AG04449 (cell line): ENCODE measurements at regions not wholly inside any gene's neighbourhood (a gene's known extent, or its start where the extent isn't known, plus 50 kb on each side); places are given as distances from the start of the nearest gene placed in this dataset.

ENCODE experiments used
- CTCF ChIA-PET: fragments of 350-600 bp; formaldehyde crosslinking; extraction: SDS; loops from one replicate; lab custom pipeline; 2021; ENCODE audit warnings: antibody characterized with exemption; lab: Yijun Ruan, JAX
- POLR2A ChIA-PET: fragments of 400-600, 350-600 bp; formaldehyde crosslinking; extraction: SDS; loops from one replicate; lab custom pipeline; 2020; ENCODE audit warnings: antibody characterized with exemption, inconsistent platforms; lab: Yijun Ruan, JAX
- DNase-seq: peaks from one replicate; pipeline ENCODE4 v3.0.0-alpha.2; 2010; ENCODE audit warnings: low read depth, low spot score
- H3K4me3 ChIP-seq: 2 replicates; pipeline ENCODE4 v1.5.1; 2011; ENCODE audit warnings: low read depth, mild to moderate bottlenecking, control low read depth, low read length
- CTCF ChIP-seq: IDR thresholded peaks from one replicate; pipeline ENCODE4 v1.5.1; 2011; ENCODE audit warnings: mild to moderate bottlenecking, moderate library complexity, low read length, control low read depth, inconsistent platforms; ENCODE audit not compliant: insufficient read depth; ENCODE audit errors: missing control alignments

DNA sequence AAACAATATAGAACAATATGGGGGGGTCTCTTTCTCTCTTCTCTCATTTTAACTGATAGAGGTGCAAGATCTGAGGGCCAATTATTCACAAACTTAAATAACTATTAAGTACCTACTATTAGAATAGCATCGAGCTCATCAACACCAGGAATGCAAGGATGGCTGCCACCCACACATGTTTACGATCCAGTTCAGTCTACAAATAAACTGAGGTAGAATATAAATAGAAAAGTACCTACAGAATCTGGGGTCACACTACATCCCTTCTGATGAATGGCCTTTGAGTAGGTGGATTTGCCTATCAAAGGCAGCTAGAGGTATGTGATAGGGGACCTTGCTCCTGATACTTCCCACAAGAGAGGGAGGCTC is 91.8 kb upstream of the ZNF366 start:
- CTCF ChIA-PET: interaction anchor here (1.5 to 6.6 kb wide), 2 partner anchors 12 to 220 kb away, joined by 3 to 51 read pairs; no protein-coding TSS in a partner anchor
- no peak for TF ChIP-seq CTCF
- DNase-seq: no peak
- no peak overlapping the region for H3K4me3 ChIP-seq
- POLR2A ChIA-PET: interaction anchor here (1.1 kb wide), 1 partner anchor 220 kb away, joined by 4 read pairs; no protein-coding TSS in a partner anchor

- TF ChIP-seq CTCF: no peak
- CTCF ChIA-PET: interaction anchor here (1.5 to 6.6 kb wide), 3 partner anchors 12 to 232 kb away, joined by 3 to 51 read pairs (median 5); no protein-coding TSS in a partner anchor
- no peak overlapping the region for H3K4me3 ChIP-seq
- POLR2A ChIA-PET: interaction anchor here (1.1 kb wide), 1 partner anchor 221 kb away, joined by 4 read pairs; no protein-coding TSS in a partner anchor
- no peak for DNase-seq
Observed at GRCh38 chr5:72598401-72599064, 91.3 kb upstream of the ZNF366 start.

DNA sequence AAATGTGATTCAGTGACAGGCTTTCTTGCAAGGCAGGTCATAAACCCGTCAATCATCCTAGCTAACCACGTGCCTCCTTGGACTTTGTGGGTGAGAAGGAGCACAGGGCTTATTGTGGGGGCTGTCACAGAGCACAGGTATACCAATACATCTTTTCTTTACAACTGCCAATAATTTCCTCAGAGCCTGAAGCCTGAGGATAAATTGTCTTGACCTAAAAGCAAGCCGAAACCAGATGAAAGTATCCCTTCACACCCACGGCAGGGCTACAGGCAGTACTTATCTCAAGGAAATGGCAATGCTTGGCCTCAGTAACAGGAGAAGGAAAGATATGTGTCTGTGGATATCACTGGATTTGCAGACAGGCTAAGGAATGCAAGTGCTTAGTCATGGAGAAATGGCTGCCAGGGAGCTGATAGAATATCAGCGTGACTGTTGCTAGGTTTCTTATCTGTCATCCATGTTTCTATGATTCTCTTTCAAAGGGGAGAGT is 90.3 kb upstream of the ZNF366 start:
- POLR2A ChIA-PET: no interaction called here
- CTCF ChIA-PET: interaction anchor here (1.5 to 6.6 kb wide), 2 partner anchors 13 to 231 kb away, joined by 5 to 51 read pairs; no protein-coding TSS in a partner anchor
- H3K4me3 ChIP-seq: no peak overlapping the region; the same call in 1 of the 2 replicates
- TF ChIP-seq CTCF: no peak
- DNase-seq: peak; percentile 84

DNA sequence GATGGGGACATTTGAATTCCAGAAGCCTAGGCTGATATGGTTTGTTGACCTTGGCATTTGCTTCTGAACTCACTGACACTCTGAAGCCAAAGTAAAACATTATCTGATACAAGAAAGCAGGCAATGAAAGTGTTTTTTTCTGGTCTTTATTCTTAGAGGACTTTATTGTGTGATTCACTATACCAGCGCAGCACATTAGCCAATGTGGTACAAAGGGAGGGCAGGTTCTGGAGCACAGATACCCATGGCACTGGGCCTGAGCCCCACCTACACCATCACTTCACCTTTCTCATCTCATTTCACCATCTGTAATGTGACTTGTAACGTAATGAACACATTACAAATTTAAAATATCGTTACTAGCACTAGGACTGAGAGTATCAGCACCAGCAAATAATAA is 89.7 kb upstream of the ZNF366 start:
- ChIA-PET POLR2A (no interaction called here), CTCF (interaction anchor here (1.5 kb wide), 1 partner anchor 231 kb away, joined by 5 read pairs; no protein-coding TSS in a partner anchor)
- TF ChIP-seq CTCF: no peak
- H3K4me3 ChIP-seq: no peak overlapping the region
- no peak for DNase-seq

DNA sequence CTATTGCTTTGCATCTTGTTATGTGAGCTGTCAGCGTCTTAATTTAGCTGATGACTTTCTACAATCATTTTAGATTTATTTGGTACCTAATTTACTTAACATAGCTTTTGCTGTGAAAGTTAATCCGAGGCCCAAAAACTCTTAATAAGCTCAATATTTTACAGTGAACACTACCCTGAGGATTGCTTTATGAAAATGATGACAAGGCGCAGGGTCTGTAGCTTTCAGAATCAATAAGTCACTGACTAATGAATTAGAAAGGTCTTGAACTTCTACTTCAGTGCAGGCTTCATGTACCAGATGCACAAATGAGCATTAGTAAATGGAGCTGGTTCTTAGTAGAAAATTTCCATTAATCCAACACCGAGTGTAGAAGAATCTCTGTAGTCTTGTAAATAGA is 81.4 kb upstream of the ZNF366 start:
- DNase-seq: no peak
- no peak for TF ChIP-seq CTCF
- H3K4me3 ChIP-seq: no peak overlapping the region
- POLR2A ChIA-PET: no interaction called here
- CTCF ChIA-PET: interaction anchor here (1.1 to 1.8 kb wide), 5 partner anchors 20 to 223 kb away, joined by 3 to 4 read pairs (median 3); no protein-coding TSS in a partner anchor

- no peak for DNase-seq
- CTCF ChIA-PET: interaction anchor here (0.8 to 1.4 kb wide), 4 partner anchors 22 to 222 kb away, joined by 3 to 4 read pairs (median 3); no protein-coding TSS in a partner anchor
- H3K4me3 ChIP-seq: no peak overlapping the region
- POLR2A ChIA-PET: interaction anchor here (0.7 kb wide), 1 partner anchor 222 kb away, joined by 3 read pairs; no protein-coding TSS in a partner anchor
- no peak for TF ChIP-seq CTCF
Observed at GRCh38 chr5:72587661-72588308, 80.6 kb upstream of the ZNF366 start.
